GM21528 (cell line): ENCODE measurements at regions not wholly inside any gene's neighbourhood (a gene's known extent, or its start where the extent isn't known, plus 50 kb on each side); places are given as distances from the start of the nearest gene placed in this dataset.
"Not testable (repeated sequence)": the region's sequence is repeated elsewhere in the genome, so short reads cannot be mapped to it uniquely, and the experiment has no call there.

ENCODE experiments used
- ATAC-seq: cut with Tn5 transposase; IDR thresholded peaks from one replicate; pipeline ENCODE4 v1.9.1; 2021; ENCODE audit warnings: mild to moderate bottlenecking, moderate library complexity; ENCODE audit not compliant: unreplicated experiment, low FRiP score

DNA sequence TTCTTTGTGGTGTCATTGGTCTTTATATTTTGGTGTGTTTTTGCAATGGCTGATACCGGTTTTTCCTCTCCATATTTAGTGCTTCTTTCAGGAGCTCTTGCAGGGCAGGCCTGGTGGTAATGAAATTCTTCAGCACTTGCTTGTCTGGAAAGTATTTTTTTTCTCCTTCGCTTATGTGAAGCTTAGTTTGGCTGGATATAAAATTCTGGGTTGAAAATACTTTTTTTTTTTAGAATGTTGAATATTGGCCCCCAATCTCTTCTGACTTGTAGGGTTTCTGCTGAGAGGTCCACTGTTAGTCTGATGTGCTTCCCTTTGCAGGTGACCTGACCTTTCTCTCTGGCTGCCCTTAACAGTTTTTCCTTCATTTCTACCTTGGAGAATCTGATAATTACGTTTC, 82.7 kb downstream of the XCL2 start:
- not testable (repeated sequence) for ATAC-seq

- ATAC-seq: not testable (repeated sequence)
Observed at GRCh38 chr1:168457296-168457695, 86.5 kb downstream of the XCL2 start.

DNA sequence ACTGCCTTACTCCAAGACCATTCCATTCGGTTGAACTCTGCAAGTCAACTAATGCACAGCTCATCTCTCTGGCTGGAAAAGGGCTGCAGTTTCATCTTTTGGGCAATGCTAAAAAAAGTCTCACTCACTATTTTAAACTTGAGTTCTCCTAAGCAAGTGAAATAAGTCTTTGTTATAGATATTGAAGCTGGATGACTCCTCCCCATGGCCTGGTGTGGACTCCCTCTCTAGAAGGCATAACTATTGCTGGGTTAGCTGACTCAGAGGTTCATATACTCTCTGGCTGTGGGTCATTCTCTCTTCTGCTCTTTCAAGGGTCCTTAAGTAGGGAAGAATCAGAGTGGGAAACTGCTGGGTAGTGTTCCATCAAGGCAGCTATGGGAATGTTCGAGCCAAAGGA, 88.0 kb downstream of the XCL2 start:
- no peak for ATAC-seq

DNA sequence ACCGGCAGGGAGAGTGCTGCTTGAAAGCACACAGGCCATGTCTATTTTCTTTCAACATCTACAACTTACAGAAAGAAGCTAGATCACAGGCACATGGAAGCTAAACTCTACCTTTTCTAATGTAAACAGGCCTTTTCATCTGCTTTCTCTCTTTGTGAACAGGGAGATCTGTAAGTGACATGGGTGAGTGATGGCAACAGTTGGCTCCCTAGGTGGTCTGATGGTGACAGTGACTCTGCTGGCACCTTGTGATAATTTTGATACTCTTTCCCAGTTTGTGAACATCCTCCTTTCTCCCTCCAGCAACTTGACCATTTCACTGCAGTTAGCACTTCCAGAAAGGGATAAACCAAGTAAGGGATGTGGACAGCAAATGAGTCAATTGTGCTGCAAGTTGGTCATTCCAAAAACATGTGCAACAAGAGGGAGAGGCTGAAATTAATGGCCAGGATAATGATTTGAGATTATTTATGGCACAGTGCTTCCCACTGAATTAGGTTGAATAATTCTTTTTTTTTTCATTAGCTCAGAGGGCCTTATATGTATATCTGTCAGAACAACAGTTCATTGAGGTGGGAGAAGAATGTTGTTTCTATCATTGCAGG, 89.5 kb downstream of the XCL2 start:
- no peak for ATAC-seq

GRCh38 chr1:168453056-168453455, 90.7 kb downstream of the XCL2 start:
- ATAC-seq: no peak

DNA sequence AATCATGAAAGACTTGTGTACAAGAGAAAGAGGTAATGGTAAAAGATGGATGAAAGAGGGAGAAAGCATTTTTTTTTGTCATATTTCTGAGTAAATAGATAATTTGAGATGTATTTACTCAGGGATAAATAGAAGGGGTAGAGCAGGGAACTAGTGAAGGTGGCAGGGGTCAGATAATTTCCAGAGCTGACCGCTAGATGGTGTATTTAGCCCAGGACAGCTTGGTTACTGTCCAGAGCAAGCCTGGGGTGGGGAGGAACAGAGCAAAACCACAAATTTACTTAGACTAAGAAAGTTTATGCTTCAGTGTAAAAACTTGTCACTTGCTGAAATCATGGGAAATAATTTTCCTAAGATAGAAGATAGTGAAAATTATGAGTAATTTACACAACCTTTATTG, 91.5 kb downstream of the XCL2 start:
- no peak for ATAC-seq

GRCh38 chr1:168447871-168448270, 95.9 kb downstream of the XCL2 start:
- ATAC-seq: no peak

GRCh38 chr1:168446081-168446480, 97.7 kb downstream of the XCL2 start:
- no peak for ATAC-seq

DNA sequence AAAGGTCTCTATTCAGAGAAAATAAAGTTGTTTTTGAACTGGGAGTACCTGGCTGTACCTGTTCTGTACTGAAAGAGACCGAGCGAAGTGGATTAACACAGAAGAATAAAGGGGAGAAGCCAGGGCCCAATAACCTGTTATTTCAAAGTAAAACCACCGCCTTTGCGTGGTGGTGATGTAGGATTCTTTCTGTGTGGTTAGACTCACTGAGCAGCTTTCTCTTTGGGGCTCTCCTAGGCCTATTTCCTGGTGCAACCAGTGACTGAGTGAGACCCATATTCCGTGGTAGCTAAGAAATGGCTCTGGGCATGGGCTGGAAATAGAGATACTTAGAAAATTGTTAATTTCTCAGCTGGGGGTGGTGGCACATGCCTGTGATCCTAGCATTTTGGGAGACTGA, 99.9 kb downstream of the XCL2 start:
- ATAC-seq: no peak

- no peak for ATAC-seq
Observed at GRCh38 chr1:168443356-168443755, 100.4 kb downstream of the XCL2 start.

DNA sequence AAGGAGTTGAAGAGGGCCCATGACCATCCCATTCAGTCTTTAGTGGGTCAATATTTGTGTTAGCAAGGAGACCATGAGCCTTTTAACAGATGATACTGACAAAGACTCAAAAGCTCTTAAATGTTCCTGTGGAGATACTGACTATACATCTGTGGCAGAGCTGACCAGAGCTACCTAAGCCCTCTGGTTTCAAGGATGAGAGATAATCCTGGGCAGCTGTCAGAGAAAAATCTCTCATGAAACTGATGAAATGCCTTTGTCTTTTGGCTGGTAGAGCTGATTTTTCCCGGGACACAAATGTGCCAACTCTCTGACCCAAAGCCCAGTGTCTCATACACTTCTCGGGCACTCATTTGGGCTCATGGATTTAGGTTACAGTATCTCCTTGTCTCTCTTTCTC, 100.9 kb downstream of the XCL2 start:
- no peak for ATAC-seq

GRCh38 chr1:168441745-168442144, 102.1 kb downstream of the XCL2 start:
- ATAC-seq: no peak

- ATAC-seq: peak; percentile 74
Observed at GRCh38 chr1:168439456-168440375, 104.1 kb downstream of the XCL2 start.

DNA sequence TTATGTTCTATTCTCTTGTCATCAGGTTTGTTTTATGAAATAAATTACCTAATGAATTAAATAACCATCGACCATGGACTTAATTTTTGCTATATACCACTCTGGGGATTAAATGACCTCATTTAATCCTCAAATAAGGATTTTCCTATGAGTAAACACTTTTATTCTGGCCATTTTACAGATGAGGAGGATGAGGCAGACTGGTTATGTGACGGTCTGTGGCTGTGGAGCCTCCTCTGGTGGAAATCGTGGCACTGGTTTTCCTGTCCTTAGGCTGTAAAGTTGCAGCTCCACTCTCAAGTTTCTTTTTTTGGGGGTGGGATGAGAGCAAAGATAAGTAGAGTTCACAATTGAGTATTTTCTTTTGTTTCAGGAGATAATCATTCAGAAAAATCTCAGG, 105.2 kb downstream of the XCL2 start:
- no peak for ATAC-seq

GRCh38 chr1:168437821-168438220, 106.0 kb downstream of the XCL2 start:
- no peak for ATAC-seq

GRCh38 chr1:168435439-168435838, 108.4 kb downstream of the XCL2 start:
- ATAC-seq: no peak

DNA sequence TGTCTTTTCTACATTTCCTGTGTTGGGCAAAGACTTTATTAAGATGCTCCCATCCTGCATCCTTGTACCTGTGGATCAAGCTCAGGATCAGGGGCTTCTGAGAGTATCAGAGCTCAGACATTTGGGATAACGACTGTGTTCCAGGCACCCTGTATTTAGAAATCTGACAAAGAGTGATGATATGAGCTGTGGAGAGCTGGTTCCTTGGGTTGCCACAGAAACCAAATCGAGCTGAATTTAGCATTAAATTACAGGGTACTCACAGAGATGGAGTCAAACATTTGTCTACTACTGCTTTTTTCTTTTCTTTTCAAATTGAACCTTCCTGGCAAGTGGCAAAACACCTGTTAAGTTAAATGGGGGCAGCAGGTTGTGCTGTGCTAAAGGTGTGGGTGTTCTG, 110.6 kb downstream of the XCL2 start:
- no peak for ATAC-seq

- no peak for ATAC-seq
Observed at GRCh38 chr1:168431882-168432281, 111.9 kb downstream of the XCL2 start.

- ATAC-seq: no peak
Observed at GRCh38 chr1:168430321-168430720, 113.5 kb downstream of the XCL2 start.

GRCh38 chr1:168428063-168428731, 115.6 kb downstream of the XCL2 start:
- no peak for ATAC-seq

- ATAC-seq: no peak
Observed at GRCh38 chr1:168427051-168427450, 116.7 kb downstream of the XCL2 start.
